ENCODE measurements at regions not wholly inside any gene's neighbourhood (a gene's known extent, or its start where the extent isn't known, plus 50 kb on each side); places are given as distances from the start of the nearest gene placed in this dataset.

DNA sequence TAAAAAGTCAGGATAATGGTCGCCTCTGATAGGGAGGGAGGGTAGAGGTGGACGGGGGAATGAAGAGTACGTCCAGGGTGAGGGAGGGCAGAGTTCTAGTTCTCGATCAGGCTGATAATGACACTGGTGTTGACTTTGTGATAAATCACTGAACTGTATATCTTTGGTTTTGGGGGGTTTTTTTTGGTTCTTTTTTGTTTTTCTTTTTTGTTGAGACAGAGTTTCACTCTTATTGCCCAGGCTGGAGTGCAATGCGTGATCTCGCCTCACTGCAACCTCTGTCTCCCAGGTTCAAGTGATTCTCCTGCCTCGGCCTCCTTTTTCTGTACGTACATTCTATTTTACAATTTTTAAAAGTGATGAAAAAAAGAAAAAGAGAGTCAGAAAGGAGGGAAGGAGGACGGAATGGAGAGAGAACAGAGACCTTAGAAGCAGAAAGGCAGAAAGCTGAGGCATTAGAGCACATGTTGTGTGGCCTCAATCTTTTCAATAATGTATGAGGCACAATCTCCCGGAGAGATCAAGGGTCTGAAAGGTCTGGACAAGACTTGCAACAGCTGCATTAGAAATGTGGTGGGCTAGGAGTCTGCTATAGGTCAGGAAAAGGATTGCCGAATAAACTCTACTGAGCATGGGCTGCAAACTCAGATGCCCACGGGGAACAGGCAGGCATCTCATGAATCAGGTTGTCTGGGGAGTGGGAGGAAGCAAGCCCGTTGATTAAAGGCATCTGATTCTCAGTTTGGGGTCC lies 174.8 kb downstream of the TOMM20 start:
- TF ChIP-seq CTCF (conservative IDR thresholded peaks at IDR 0.05; ENCODE audit: low read depth, low read length) (no peak), EZH2 (IDR thresholded peaks at IDR 0.05; ENCODE audit: borderline replicate concordance, low read depth, low read length, poor library complexity, severe bottlenecking) (no peak)
